ENCODE measurements at regions not wholly inside any gene's neighbourhood (a gene's known extent, or its start where the extent isn't known, plus 50 kb on each side); places are given as distances from the start of the nearest gene placed in this dataset.

DNA sequence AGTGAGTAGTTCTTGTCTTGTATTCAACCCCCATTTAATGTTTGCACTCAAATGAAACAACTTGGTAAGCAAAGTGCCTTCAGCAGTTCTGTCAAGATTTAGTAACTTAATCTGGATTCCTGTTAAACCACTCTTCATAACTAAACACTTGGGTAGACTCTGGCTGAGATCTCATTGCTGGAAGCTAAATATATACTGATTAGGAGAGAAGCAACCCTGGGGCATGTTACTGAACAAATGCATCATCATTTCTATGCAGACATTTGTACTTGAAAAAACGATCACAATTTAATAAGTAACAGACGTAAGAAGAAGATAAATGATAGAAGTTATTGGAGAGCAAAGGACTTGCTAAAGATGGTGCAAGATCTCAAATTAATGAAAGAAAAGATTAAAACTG lies 308.4 kb upstream of the POM121L12 start:
- TF ChIP-seq POLR2AphosphoS5 (IDR thresholded peaks at IDR 0.05; ENCODE audit: borderline replicate concordance, low read depth, low read length) (no peak), EZH2 (IDR thresholded peaks at IDR 0.05) (no peak), FOXP2 (optimal IDR thresholded peaks at IDR 0.05; ENCODE audit: control extremely low read depth, extremely low read length, insufficient read depth) (no peak)
